ENCODE measurements at regions not wholly inside any gene's neighbourhood (a gene's known extent, or its start where the extent isn't known, plus 50 kb on each side); places are given as distances from the start of the nearest gene placed in this dataset.

DNA sequence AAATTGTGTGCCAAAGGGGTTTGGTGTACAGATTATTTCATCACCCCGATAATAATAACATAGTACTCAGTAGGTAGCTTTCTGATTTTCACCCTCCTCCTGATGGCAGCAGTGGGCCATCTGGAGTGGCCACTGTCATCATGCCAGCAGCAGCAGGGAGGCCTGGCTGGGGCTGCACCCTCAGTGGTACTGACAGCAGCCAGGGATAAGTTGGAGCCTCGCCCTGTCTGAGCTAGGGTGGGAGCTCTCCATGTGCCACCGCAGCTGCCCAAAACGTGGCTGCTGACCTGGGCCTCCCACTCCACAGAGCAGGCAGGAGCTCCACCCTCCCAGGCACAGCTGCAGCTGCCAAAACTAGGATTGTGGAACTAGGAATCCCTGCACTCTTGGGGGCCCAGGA lies 700.8 kb upstream of the KCND2 start:
- TF ChIP-seq, protein P1, sequence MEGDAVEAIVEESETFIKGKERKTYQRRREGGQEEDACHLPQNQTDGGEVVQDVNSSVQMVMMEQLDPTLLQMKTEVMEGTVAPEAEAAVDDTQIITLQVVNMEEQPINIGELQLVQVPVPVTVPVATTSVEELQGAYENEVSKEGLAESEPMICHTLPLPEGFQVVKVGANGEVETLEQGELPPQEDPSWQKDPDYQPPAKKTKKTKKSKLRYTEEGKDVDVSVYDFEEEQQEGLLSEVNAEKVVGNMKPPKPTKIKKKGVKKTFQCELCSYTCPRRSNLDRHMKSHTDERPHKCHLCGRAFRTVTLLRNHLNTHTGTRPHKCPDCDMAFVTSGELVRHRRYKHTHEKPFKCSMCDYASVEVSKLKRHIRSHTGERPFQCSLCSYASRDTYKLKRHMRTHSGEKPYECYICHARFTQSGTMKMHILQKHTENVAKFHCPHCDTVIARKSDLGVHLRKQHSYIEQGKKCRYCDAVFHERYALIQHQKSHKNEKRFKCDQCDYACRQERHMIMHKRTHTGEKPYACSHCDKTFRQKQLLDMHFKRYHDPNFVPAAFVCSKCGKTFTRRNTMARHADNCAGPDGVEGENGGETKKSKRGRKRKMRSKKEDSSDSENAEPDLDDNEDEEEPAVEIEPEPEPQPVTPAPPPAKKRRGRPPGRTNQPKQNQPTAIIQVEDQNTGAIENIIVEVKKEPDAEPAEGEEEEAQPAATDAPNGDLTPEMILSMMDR (IDR thresholded peaks at IDR 0.05; ENCODE audit: low read depth, low read length, poor library complexity, severe bottlenecking), result no peak
- no peak for TF ChIP-seq EZH2phosphoT487 (IDR thresholded peaks at IDR 0.05; ENCODE audit: borderline replicate concordance, low read length)

All from DOHH2 (cell line).